ENCODE measurements at regions not wholly inside any gene's neighbourhood (a gene's known extent, or its start where the extent isn't known, plus 50 kb on each side); places are given as distances from the start of the nearest gene placed in this dataset.

DNA sequence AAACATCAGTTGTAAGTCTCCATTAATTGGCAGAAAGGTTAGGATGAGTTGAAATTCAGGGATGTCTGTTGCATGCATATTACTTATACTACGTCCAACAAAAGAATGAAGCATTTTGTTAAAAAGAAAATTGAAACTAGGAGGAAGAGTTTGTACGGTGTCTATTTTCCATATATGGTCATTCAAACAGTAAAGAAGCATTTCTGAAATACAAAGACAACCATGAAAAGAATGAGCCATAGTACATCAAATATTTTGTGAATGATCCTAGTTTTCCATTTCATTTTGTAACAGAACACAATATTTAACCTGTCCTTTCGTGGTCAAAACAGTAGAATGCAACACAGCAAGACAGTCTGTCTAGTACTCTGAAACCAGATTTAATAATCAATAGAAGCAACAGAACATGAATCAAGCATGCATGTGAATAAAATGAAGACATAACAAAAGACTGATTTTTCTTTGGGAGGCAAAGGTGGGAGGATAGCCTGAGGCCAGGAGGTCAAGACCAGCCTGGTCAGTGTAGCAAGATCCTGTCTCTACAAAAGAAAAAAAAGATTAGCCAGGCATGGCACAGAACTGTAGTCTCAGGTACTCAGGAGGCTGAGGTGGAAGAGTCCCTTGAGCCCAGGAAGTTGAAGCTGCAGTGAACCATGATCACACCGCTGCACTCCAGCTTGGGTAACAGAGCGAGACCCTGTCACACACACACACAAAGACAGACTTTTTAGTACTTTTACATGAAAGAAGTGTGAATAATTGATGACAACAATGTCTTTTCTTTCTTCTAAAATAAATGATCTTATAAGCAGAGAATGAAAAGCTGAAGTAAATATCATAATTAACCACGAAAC lies 156.0 kb downstream of the LRIG3 start (continued):
- TF ChIP-seq SP1 (IDR thresholded peaks at IDR 0.05) (no peak), FOXA2 (IDR thresholded peaks at IDR 0.05) (no peak), MAX (IDR thresholded peaks at IDR 0.05) (no peak), HNF4A (conservative IDR thresholded peaks at IDR 0.05) (peak in 1 of 2 donors; percentile 8), GABPA (IDR thresholded peaks at IDR 0.05 in 1 of 2, conservative IDR thresholded peaks at IDR 0.05 in 1 of 2) (no peak)

- DNase-seq (ENCODE audit: low spot score): no peak
- 58% methylated on average over 2 of the region's 2 CpGs for WGBS
- no peak for TF ChIP-seq YY1 (IDR thresholded peaks at IDR 0.05)
- TF ChIP-seq NR2F2 (IDR thresholded peaks at IDR 0.05): no peak
- TF ChIP-seq CTCF (IDR thresholded peaks at IDR 0.05; ENCODE audit: low read depth, low read length, missing input control): no peak
- no peak for TF ChIP-seq RXRA (IDR thresholded peaks at IDR 0.05)
- TF ChIP-seq, protein P1, sequence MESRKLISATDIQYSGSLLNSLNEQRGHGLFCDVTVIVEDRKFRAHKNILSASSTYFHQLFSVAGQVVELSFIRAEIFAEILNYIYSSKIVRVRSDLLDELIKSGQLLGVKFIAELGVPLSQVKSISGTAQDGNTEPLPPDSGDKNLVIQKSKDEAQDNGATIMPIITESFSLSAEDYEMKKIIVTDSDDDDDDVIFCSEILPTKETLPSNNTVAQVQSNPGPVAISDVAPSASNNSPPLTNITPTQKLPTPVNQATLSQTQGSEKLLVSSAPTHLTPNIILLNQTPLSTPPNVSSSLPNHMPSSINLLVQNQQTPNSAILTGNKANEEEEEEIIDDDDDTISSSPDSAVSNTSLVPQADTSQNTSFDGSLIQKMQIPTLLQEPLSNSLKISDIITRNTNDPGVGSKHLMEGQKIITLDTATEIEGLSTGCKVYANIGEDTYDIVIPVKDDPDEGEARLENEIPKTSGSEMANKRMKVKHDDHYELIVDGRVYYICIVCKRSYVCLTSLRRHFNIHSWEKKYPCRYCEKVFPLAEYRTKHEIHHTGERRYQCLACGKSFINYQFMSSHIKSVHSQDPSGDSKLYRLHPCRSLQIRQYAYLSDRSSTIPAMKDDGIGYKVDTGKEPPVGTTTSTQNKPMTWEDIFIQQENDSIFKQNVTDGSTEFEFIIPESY (IDR thresholded peaks at IDR 0.05): no peak
- no peak for TF ChIP-seq MAX (IDR thresholded peaks at IDR 0.05)
- TF ChIP-seq TAF1 (conservative IDR thresholded peaks at IDR 0.05): no peak
- H3K27ac ChIP-seq (ENCODE audit: low read depth in 1 of 2, low read length in 2 of 2): peak overlapping the region in 1 of 2 donors; percentile 77
- H3K27me3 ChIP-seq (ENCODE audit: control insufficient read depth in 4 of 4, insufficient read depth in 4 of 4, low read length in 3 of 4): no peaks in the 10 kb centered on the region
- H3K9me3 ChIP-seq (ENCODE audit: control insufficient read depth in 4 of 4, low read length in 3 of 4): no peaks in the 10 kb centered on the region
- H3K4me3 ChIP-seq (ENCODE audit: low read depth in 1 of 3, low read length in 3 of 3): no peak overlapping the region
- no peak overlapping the region for H3K9ac ChIP-seq (ENCODE audit: low read depth in 1 of 2, low read length in 2 of 2)
- H3K4me1 ChIP-seq (ENCODE audit: control insufficient read depth in 4 of 4, insufficient read depth in 4 of 4, low read length in 3 of 4): peaks cover 6 to 37% (median 16%) of the 10 kb centered on the region in 4 donors
- no peaks in the 10 kb centered on the region for H3K36me3 ChIP-seq (ENCODE audit: control insufficient read depth in 4 of 4, insufficient read depth in 3 of 4, low read depth in 1 of 4, low read length in 3 of 4)
Observed at GRCh38 chr12:58765076-58765475, 155.2 kb downstream of the LRIG3 start.

- Histone ChIP-seq H3K27ac (ENCODE audit: low read depth in 1 of 2, low read length in 2 of 2) (peak overlapping the region; percentile 76 to 91), H3K36me3 (ENCODE audit: control insufficient read depth in 4 of 4, insufficient read depth in 3 of 4, low read depth in 1 of 4, low read length in 3 of 4) (no peaks in the 10 kb centered on the region), H3K9me3 (ENCODE audit: control insufficient read depth in 4 of 4, low read length in 3 of 4) (no peaks in the 10 kb centered on the region), H3K9ac (ENCODE audit: low read depth in 1 of 2, low read length in 2 of 2) (peak overlapping the region; percentile 16 to 64), H3K4me1 (ENCODE audit: control insufficient read depth in 4 of 4, insufficient read depth in 4 of 4, low read length in 3 of 4) (peaks cover 6 to 37% (median 16%) of the 10 kb centered on the region in 4 donors), H3K27me3 (ENCODE audit: control insufficient read depth in 4 of 4, insufficient read depth in 4 of 4, low read length in 3 of 4) (no peaks in the 10 kb centered on the region), H3K4me3 (ENCODE audit: low read depth in 1 of 3, low read length in 3 of 3) (no peak overlapping the region)
- DNase-seq (ENCODE audit: low spot score): no peak
- 24% methylated on average over 4 of the region's 4 CpGs for WGBS
- TF ChIP-seq EGR1 (IDR thresholded peaks at IDR 0.05; ENCODE audit: low read depth in 2 of 2): peak; percentile 77 to 96
- TF ChIP-seq ATF3 (IDR thresholded peaks at IDR 0.05): peak; percentile 80
- TF ChIP-seq REST (IDR thresholded peaks at IDR 0.05): peak; percentile 84
- TF ChIP-seq NR2F2 (IDR thresholded peaks at IDR 0.05): no peak
- TF ChIP-seq RXRA (IDR thresholded peaks at IDR 0.05): peak; percentile 74 to 82
- peak; percentile 42 to 50 for TF ChIP-seq RAD21 (IDR thresholded peaks at IDR 0.05)
- peak; percentile 59 for TF ChIP-seq MAX (IDR thresholded peaks at IDR 0.05)
- peak; percentile 97 for TF ChIP-seq YY1 (IDR thresholded peaks at IDR 0.05)
- peak; percentile 89 to 92 for TF ChIP-seq JUND (IDR thresholded peaks at IDR 0.05)
- peak; percentile 100 for TF ChIP-seq FOXA1 (IDR thresholded peaks at IDR 0.05)
- peak; percentile 94 to 96 for TF ChIP-seq HNF4A (conservative IDR thresholded peaks at IDR 0.05)
- peak; percentile 100 for TF ChIP-seq FOXA2 (IDR thresholded peaks at IDR 0.05)
- peak; percentile 70 for TF ChIP-seq HNF4G (IDR thresholded peaks at IDR 0.05)
Observed at GRCh38 chr12:58765653-58766512, 154.4 kb downstream of the LRIG3 start.

Measured in liver (tissue), 8 donors.